Gastrocnemius medialis (tissue), 4 donors: ENCODE measurements at regions not wholly inside any gene's neighbourhood (a gene's known extent, or its start where the extent isn't known, plus 50 kb on each side); places are given as distances from the start of the nearest gene placed in this dataset.

Experiments used
- CTCF ChIP-seq, 5 experiments: fragments of 450-650 bp in 3 of 5; fragments of 200-600 bp in 2 of 5; sonication (generic) in 2 of 5; IDR thresholded peaks in 4 of 5; conservative IDR thresholded peaks in 1 of 5; 1 replicate in 4 of 5; 2 replicates in 1 of 5; pipeline ENCODE4 v1.5.1; 2016 to 2019; ENCODE audit warnings: antibody characterized with exemption in 5 of 5, mild to moderate bottlenecking in 3 of 5, moderate library complexity in 3 of 5
- POLR2A ChIP-seq, 2 donors: fragments of 450-650 bp; IDR thresholded peaks; one replicate each; pipeline ENCODE4 v1.6.1; 2017; ENCODE audit warnings: antibody characterized with exemption in 2 of 2, mild to moderate bottlenecking in 2 of 2, moderate library complexity in 2 of 2

DNA sequence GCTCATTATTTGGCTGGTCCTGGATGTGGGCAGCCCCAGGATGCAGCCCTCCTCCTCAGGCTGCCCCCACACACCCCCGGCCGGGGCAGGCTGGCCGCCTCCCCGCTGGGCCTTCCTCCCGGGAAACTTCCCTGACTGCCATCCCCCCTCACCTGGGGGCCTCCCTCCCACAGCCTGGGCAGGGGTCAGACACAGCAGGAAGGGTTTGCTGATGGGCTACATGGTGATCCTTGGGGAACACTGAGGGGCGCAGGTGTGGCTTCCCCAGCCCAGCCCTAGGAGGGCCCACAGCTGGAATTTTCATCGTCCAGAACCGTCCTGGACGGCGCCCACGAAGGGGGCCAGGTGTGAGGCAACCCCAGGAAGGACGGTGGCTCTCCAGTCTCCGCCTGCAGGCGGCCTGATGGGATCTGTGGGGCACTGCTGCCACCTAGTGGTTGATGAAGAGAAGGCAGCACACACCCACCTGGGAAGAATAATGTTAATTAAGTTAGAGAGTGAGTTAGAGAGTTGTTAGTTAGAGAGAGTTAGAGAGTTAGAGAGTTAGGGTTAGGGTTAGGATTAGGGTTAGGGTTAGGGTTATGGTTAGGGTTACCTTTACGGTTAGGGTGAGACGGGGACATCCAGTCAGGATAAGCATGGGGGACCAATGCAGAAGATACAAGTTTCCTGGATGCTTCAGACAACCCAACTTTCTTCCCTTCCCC is 75.9 kb upstream of the PRR5 start:
- TF ChIP-seq POLR2A (IDR thresholded peaks at IDR 0.05) (no peak), CTCF (IDR thresholded peaks at IDR 0.05 in 4 of 5, conservative IDR thresholded peaks at IDR 0.05 in 1 of 5) (peak; percentile 95 to 99 (median 97))
